Mucosa of gallbladder (tissue), 1 donor: ENCODE measurements at regions not wholly inside any gene's neighbourhood (a gene's known extent, or its start where the extent isn't known, plus 50 kb on each side); places are given as distances from the start of the nearest gene placed in this dataset.

ENCODE experiments used
- DNase-seq: peaks from one replicate; pipeline ENCODE4 v3.0.0-alpha.2; 2020; ENCODE audit warnings: low spot score
- donor health status: DM: no; HTN: no; CAD: no.

DNA sequence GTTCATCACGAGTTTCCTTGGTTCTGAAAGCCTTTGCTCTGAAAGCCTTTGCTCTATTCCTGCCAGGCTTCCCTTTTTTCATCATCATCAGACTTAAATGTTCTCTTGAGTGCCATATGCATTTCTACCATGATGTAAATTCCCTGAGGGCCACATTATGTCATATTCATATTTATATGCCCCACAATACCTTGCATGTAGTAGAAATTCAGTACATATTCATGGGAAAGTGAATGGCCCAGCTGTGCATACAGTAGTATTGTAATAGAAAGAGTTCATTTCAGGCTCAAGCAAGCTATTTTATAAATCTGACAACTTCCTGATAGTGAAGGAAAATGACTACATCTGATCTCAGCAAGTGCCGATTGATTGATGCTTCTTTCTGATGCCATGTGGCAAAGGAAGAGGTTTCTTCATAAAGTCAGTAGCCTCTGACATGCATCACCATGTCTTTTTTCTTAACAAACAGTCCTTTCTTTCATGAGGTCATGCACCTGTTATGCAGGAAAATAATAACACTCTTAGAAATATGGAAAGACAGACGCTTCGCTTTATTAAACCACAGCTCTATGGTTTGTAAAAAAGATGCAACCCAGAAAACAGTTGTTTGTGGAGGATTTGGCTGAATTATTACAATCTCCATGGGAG is 308.7 kb downstream of the SAMD5 start:
- no peak for DNase-seq

GRCh38 chr6:147820520-147820919 is 312.0 kb downstream of the SAMD5 start:
- DNase-seq = no peak

- DNase-seq = no peak
Measured at GRCh38 chr6:147821295-147821897, 312.9 kb downstream of the SAMD5 start.

DNA sequence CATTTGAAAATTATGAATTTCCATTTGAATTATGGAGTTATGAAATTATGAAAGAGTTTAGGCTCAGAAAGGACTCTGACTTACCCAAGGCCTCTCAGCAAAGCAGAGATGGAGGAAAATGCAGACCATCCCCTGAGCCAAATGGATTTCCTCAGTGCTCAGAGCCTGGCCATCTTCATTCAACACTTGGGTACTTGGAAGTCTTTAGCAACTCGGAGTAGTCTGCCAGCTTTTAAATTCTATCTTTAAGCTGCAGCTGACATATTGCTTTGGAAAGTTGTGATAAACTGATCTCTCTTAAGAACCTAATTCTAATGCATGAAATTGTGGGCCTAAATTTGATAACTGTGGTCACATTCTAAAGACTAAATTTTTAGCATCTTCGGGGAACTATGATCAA is 315.4 kb downstream of the SAMD5 start:
- no peak for DNase-seq

GRCh38 chr6:147825848-147826247 is 317.4 kb downstream of the SAMD5 start:
- DNase-seq = no peak

GRCh38 chr6:147826698-147827097 is 318.2 kb downstream of the SAMD5 start:
- no peak for DNase-seq

DNA sequence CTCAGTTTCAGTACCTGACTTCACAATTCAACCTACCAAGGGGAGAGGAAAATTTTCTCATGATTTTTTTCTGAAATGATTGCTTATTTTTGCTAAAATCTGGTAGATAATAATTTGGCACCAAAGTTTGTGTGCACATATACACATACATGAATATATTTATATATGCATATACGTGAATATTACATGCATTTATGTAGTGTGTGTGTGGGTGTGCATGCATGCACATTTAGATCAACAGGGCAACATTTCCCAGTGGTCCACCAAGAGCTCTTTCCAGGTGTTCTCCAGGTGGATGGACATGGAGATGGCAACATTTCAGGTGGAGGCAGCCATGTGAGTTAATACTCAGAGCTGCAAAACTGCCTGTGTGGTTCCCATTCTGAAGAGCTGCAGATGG is 320.9 kb downstream of the SAMD5 start:
- DNase-seq = no peak

DNA sequence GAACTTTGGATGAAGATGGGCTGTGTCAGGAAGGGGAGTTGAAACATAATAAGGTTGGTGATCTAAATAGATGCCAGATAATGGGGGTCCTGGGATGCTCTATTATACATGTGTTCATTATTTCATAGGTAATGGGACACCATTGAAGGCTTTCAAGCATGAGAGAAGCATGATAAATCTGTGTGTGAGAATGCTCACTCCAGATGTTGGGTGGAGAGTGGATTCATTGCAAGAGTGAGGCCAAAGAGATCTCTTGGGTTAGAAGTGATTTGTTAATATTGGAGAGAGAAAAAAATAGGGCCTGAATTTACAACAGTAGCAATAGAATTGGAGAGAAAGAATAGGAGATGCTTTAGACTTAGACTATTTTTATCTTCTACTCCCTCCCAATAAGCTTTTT is 321.3 kb downstream of the SAMD5 start:
- DNase-seq = no peak

DNA sequence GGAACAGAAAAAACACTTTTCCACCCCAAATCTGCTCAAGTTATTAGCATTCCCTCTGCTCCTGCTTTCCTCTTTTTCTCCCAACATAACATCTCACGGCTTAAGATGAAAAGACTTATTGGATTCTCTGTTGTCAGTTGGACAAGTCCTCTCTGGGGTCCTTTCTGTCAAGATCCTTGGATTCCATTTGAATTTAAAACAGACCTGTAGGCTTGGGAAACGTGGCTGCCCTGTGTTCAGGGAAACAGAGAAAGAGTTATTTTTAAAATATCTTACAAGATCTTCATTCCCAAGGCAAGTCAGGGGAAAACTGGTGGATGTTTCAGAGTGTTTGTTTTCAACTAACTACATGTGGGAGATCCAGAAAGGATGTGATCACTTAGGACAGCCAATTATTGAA is 322.9 kb downstream of the SAMD5 start:
- no peak for DNase-seq

DNA sequence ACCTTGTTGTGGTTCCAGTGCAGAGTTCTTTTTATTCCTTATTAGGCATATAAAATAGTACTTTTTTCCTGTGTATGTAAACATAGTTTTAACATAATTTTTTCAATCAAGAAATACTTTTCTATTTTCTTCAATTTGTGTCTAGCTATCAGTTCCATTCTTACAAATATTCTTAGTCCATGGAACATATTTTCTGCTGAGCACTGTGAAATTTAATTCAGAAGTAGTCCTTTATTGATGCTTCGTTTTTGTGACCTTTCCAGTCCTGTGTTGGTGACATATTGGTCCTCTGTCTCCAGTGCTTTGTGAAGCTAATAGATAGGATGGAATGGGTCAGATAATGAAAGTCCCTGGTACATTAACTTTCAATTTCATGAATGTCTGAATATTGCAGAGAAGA is 325.1 kb downstream of the SAMD5 start:
- no peak for DNase-seq

GRCh38 chr6:147834084-147834776 is 325.7 kb downstream of the SAMD5 start:
- DNase-seq = no peak

DNA sequence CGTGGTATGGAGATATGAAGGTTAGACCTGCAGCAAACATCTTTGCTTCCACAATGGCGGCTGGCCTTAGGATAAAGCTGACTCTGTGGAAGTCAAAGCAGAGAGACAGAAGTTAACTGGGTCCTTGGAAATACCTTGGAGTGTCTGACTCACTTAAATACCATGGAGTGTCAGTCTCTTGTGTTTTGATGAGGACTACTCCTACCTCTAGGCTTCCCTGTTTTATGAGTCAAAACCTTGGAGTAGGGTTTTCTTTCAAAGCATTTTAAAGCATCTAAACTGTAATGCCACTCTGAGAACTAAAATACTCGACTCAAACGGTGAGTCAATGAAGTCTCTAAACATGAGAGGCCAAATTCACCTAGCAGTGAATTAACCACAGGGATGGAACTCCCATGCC is 329.1 kb downstream of the SAMD5 start:
- DNase-seq = no peak

- DNase-seq = no peak
Measured at GRCh38 chr6:147839708-147840610, 331.5 kb downstream of the SAMD5 start.

DNA sequence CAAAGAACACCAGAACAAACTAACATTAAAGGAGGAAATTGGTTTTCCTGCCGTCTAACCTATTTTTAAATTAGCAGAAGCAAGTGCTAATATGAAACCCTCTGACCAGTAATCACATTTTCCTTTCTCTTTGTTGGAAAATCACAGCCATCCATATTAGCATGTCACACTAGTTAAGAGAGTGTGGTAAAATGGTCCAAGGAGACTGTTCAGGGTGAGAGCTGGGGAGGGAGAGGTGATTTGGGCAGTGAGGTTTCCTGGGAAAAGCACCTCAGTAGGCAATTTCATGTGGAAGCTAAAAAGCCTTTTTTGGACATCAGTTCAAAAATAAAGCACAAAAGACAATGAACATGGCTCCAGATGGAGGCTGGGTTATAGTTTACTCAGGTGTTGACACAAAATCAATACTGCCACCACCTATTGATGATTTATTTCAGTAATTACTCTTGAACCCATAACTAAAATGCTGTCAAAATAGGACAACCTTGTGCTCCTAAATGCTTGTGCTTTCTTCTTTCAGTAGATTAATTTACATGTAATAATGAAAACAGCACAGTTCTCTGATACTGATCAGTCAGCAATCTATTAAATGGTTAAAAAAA is 333.2 kb downstream of the SAMD5 start:
- DNase-seq = no peak

GRCh38 chr6:147849401-147850330 is 341.2 kb downstream of the SAMD5 start:
- no peak for DNase-seq

- no peak for DNase-seq
Measured at GRCh38 chr6:147852772-147853171, 344.3 kb downstream of the SAMD5 start.

GRCh38 chr6:147853574-147853973 is 345.1 kb downstream of the SAMD5 start:
- DNase-seq = no peak

DNA sequence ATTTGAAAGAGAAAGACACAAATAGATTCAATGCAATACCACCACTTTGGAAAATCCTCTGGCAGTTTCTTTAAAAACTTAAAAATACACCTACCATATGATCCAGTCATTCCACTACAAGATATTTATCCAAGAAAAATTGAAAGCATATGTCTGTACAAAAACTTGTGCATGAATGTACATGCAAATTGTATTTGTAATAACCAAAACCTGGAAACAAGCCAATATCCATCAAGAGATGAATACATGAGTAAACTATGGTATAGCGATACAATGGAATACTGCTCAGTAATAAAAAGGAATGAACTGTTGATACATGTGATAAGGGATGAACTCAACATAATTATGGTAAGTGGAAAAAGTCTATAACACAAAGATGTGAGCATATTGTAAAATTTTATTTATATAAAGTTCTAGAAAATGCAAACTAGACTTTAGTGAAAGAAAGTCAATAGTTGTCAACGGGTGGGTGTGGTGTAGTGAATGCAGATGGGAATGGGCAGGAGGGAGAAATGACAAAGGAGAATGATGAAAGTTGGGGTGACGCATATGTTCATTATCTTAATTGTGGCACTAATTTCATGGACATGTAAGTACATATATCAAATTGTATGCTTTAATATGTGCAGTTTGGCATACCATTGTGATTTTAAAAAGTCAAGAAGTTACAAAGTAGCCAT is 347.5 kb downstream of the SAMD5 start:
- DNase-seq = no peak

GRCh38 chr6:147856687-147857086 is 348.2 kb downstream of the SAMD5 start:
- DNase-seq = no peak

DNA sequence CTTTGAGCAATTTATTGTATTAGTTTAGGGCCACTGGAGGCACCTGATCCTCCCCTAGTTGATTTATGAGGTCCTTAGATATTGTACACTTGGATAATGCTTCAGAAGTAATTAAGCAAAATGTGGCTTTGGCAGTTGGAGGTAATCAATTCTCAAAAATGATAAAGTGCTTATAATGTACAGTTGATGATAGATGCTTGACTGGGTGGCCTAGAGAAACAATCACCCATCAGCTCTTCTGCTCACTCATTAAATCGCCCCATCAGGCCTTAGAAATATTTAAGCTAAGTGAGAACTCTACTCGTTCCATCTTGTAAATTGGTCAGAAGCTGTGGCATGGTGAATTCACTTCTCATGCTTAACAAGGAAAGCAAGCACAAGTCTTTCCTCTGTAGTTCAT is 349.9 kb downstream of the SAMD5 start:
- no peak for DNase-seq
